DMS 273 (cell line): ENCODE measurements at regions not wholly inside any gene's neighbourhood (a gene's known extent, or its start where the extent isn't known, plus 50 kb on each side); places are given as distances from the start of the nearest gene placed in this dataset.
A peak's percentile ranks its signal among the peaks of the same experiment; 100 is the strongest.
"Not testable (repeated sequence)": the region's sequence is repeated elsewhere in the genome, so short reads cannot be mapped to it uniquely, and the experiment has no call there.

Experiments
- DNase-seq: peaks from one replicate; lab custom pipeline; 2025; ENCODE audit not compliant: unreplicated experiment; lab: John Stamatoyannopoulos, UW

- DNase-seq: not testable (repeated sequence)
Observed at GRCh38 chr10:94124147-94124546, 130.4 kb downstream of the PLCE1 start.

GRCh38 chr10:94125268-94125667 is 131.5 kb downstream of the PLCE1 start:
- DNase-seq: not testable (repeated sequence)

- no peak for DNase-seq
Observed at GRCh38 chr10:94125856-94126255, 132.1 kb downstream of the PLCE1 start.

GRCh38 chr10:94129393-94130130 is 135.8 kb downstream of the PLCE1 start:
- DNase-seq: no peak

GRCh38 chr10:94131885-94132284 is 138.2 kb downstream of the PLCE1 start:
- no peak for DNase-seq

GRCh38 chr10:94133239-94133638 is 139.5 kb downstream of the PLCE1 start:
- peak; percentile 20 for DNase-seq

GRCh38 chr10:94137747-94138146 is 144.0 kb downstream of the PLCE1 start:
- no peak for DNase-seq

GRCh38 chr10:94138391-94138790 is 144.7 kb downstream of the PLCE1 start:
- DNase-seq: no peak

- DNase-seq: no peak
Observed at GRCh38 chr10:94143261-94143660, 149.5 kb downstream of the PLCE1 start.

- DNase-seq: no peak
Observed at GRCh38 chr10:94146313-94146712, 152.6 kb downstream of the PLCE1 start.

GRCh38 chr10:94146746-94147145 is 153.0 kb downstream of the PLCE1 start:
- no peak for DNase-seq

- DNase-seq: peak; percentile 64
Observed at GRCh38 chr10:94149702-94150101, 156.0 kb downstream of the PLCE1 start.

- DNase-seq: peak; percentile 83
Observed at GRCh38 chr10:94150541-94151184, 156.9 kb downstream of the PLCE1 start.

GRCh38 chr10:94155722-94156271 is 162.1 kb downstream of the PLCE1 start:
- no peak for DNase-seq

- no peak for DNase-seq
Observed at GRCh38 chr10:94156453-94156852, 162.7 kb downstream of the PLCE1 start.

- not testable (repeated sequence) for DNase-seq
Observed at GRCh38 chr10:94165158-94165611, 171.5 kb downstream of the PLCE1 start.

- DNase-seq: no peak
Observed at GRCh38 chr10:94172332-94172731, 178.6 kb downstream of the PLCE1 start.

- DNase-seq: no peak
Observed at GRCh38 chr10:94173594-94173993, 179.9 kb downstream of the PLCE1 start.

GRCh38 chr10:94174838-94175237 is 181.1 kb downstream of the PLCE1 start:
- no peak for DNase-seq

GRCh38 chr10:94178475-94179253 is 184.1 kb downstream of the NOC3L start:
- DNase-seq: peak; percentile 4

- DNase-seq: no peak
Observed at GRCh38 chr10:94180576-94180975, 182.2 kb downstream of the NOC3L start.
